Activated CD4-positive, CD25-positive, alpha-beta regulatory T cell treated with anti-CD3 and anti-CD28 coated beads, Interleukin-2, amount 50 U/mL, for 16 hours (primary cell): ENCODE measurements at regions not wholly inside any gene's neighbourhood (a gene's known extent, or its start where the extent isn't known, plus 50 kb on each side); places are given as distances from the start of the nearest gene placed in this dataset.
"Not testable (repeated sequence)": the region's sequence is repeated elsewhere in the genome, so short reads cannot be mapped to it uniquely, and the experiment has no call there.

Experiments
- DNase-seq: peaks from one replicate; pipeline ENCODE4 v3.0.0-alpha.2; 2020; ENCODE audit warnings: low read depth, low spot score

DNA sequence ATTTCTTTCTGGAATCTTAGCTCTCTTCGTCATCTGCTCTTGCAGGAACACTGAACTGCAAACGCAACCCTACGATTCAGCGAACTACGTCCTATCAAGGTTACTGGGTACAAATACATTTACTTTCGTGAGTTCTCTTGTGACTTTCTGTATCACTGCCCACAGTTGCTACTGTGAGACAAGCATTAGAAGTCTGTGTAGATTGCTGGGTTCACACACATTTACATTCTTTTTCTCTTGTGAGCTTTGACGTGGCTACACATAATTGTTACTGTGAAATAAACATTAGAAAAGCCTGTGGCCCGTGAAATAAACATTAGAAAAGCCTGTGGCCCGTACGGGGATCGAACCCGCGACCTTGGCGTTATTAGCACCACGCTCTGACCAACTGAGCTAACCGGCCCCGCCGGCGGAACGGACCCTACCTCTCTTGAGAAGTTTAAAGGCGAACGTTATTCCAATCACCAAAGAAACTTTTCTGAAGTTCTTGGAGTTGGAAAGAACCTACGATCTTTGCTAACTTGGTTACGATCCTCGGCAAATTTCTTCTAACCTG, 61.2 kb upstream of the ZNF322 start:
- DNase-seq, result not testable (repeated sequence)

GRCh38 chr6:26730019-26730766, 70.6 kb upstream of the ZNF322 start:
- DNase-seq, result not testable (repeated sequence)

DNA sequence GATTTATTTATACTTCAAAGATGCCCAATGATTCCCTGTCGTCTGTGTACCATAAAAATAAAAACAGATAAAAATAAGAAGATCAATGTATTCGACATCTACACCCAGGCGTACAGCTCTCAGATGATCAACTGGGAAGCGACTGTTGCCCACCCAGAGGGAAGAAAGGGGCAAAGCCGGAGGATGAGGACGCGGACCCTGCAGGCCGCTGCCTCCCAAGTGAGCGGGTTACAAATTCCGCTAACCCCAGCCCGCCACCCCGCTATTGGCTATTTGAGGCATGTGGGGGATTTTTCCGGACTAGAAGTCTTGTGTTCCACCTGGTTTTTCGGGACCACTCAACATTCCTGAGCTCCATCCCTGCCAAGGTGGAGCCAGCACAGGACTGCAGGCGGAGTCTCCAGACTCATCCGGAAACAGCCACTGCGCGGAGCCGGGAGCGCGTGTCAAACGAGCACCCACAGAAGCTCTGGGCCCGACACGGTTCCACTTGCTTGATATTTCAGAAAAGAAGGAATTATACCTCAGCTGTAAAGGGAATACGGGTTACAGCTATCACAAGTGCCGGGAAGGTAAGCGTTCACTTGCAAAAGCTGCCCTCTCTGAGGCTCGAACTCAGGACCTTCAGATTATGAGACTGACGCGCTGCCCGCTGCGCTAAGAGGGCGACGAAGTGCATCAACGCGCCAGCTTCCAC, 75.4 kb upstream of the ZNF322 start:
- not testable (repeated sequence) for DNase-seq

DNA sequence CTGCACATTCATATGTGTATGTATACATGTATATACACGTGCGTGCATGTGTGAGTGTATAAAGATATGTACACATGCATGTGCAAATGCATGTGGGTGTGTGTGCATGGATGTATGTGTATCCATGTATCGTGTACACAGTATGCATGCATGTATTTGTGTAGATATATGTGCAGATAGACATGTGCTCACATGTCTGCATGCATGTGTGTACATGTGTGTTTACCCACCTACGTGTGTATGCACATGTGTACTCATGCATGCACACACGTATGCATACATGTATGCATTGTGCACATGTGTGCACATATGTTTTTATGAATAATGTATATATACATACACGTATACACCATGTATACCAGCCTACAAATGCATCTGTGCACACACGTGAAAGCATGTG, 80.3 kb upstream of the ZNF322 start:
- no peak for DNase-seq

DNA sequence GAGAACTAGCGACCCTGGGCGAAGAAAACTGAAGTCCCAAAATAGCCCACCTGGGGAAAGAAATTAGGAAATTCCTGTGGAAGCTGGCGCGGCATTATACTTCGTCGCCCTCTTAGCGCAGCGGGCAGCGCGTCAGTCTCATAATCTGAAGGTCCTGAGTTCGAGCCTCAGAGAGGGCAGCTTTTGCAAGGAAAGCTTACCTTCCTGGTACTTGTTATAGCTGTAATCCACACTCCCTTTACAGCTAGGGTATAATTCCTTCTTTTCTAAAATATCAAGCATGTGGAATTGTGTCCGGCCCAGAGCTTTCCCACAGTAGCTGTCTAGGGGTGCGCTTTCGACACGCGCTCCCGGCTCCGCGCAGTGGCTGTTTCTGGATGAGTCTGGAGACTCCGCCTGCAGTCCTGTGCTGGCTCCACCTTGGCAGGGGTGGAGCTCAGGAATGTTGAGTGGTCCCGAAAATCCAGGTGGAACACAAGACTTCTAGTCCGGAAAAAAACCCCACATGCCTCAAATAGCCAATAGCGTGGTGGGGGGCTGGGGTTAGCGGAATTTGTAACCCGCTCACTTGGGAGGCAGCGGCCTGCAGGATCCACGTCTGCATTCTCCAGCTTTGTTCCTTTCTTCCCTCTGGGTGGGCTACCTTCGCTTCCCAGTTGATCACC, 83.7 kb upstream of the ZNF322 start:
- no peak for DNase-seq

GRCh38 chr6:26743941-26744699, 84.6 kb upstream of the ZNF322 start:
- no peak for DNase-seq

- not testable (repeated sequence) for DNase-seq
Observed at GRCh38 chr6:26744837-26745282, 85.3 kb upstream of the ZNF322 start.

- not testable (repeated sequence) for DNase-seq
Observed at GRCh38 chr6:26745964-26746363, 86.4 kb upstream of the ZNF322 start.

- not testable (repeated sequence) for DNase-seq
Observed at GRCh38 chr6:26749126-26749758, 89.7 kb upstream of the ZNF322 start.

DNA sequence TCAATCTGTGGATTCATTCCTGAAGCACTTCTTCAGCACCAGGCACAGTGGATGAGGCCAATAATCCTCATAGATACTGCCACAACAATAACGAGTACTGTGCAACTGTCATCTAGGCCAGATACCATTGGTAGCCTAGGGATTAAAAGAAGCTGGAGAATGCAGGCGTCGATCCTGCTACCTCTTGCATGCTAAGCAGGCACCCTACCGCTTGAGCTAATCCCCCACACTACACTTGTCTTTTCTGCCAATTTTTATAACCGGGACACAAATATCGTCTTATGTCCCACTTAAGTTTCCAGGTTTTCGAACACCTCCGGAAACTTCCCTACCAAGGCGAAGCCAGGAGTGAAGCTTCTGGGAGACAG, 90.2 kb upstream of the ZNF322 start:
- DNase-seq, result not testable (repeated sequence)

- no peak for DNase-seq
Observed at GRCh38 chr6:26754212-26754611, 94.7 kb upstream of the ZNF322 start.

- not testable (repeated sequence) for DNase-seq
Observed at GRCh38 chr6:26754801-26755200, 95.3 kb upstream of the ZNF322 start.

DNA sequence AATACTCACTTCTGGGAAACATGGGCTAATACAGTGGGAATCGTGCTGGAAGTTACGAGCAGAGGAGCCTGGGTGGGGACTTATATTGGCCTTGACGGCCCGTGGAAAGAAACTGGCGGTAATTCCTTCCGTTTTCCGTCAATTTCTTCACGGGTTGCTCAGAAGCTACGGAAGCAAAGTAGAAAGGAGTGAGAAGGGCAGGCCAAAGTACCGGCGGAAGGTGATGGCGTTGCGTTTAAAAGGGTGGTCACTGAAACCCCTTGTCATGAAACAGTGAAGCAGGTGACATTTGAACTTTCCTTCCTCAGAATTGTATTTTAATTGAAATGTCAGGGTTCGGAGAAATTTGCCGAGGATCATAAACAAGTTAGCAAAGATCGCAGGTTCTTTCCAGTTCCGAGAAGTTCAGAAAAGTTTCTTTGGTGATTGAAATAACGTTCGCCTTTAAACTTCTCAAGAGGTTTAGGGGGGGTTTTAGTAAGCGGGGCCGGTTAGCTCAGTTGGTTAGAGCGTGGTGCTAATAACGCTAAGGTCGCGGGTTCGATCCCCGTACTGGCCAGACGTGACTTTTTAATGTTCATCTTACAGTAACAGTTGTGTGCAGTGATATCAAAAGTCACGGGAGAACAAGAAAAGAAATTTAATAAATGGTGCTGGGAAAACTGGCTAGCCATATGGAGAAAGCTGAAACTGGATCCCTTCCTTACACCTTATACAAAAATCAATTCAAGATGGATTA, 96.7 kb upstream of the ZNF322 start:
- not testable (repeated sequence) for DNase-seq

DNA sequence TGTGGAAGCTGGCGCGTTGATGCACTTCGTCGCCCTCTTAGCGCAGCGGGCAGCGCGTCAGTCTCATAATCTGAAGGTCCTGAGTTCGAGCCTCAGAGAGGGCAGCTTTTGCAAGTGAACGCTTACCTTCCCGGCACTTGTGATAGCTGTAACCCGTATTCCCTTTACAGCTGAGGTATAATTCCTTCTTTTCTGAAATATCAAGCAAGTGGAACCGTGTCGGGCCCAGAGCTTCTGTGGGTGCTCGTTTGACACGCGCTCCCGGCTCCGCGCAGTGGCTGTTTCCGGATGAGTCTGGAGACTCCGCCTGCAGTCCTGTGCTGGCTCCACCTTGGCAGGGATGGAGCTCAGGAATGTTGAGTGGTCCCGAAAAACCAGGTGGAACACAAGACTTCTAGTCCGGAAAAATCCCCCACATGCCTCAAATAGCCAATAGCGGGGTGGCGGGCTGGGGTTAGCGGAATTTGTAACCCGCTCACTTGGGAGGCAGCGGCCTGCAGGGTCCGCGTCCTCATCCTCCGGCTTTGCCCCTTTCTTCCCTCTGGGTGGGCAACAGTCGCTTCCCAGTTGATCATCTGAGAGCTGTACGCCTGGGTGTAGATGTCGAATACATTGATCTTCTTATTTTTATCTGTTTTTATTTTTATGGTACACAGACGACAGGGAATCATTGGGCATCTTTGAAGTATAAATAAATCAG, 106.8 kb upstream of the ZNF322 start:
- DNase-seq, result not testable (repeated sequence)

GRCh38 chr6:26770941-26771666, 111.6 kb upstream of the ZNF322 start:
- DNase-seq, result not testable (repeated sequence)

DNA sequence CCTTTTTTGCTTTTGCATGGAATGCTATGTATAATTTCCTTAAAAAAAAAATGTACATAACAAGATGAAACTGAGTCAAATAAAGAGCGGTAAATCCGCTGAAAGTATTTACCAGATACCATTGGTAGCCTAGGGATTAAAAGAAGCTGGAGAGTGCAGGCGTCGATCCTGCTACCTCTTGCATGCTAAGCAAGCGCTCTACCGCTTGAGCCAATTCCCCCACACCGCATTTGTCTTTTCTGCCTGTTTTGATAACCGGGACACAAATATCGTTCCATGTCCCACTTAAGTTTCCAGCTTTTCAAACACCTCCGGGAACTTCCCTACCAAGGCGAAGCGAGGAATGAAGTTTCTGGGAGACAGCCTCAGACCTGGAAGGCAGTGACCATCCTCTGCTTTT, 113.9 kb upstream of the ZNF322 start:
- DNase-seq, result not testable (repeated sequence)

DNA sequence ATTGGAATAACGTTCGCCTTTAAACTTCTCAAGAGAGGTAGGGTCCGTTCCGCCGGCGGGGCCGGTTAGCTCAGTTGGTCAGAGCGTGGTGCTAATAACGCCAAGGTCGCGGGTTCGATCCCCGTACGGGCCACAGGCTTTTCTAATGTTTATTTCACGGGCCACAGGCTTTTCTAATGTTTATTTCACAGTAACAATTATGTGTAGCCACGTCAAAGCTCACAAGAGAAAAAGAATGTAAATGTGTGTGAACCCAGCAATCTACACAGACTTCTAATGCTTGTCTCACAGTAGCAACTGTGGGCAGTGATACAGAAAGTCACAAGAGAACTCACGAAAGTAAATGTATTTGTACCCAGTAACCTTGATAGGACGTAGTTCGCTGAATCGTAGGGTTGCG, 121.0 kb upstream of the ZNF322 start:
- not testable (repeated sequence) for DNase-seq

GRCh38 chr6:26795474-26796307, 136.1 kb upstream of the ZNF322 start:
- DNase-seq, result not testable (repeated sequence)
